ENCODE measurements at regions not wholly inside any gene's neighbourhood (a gene's known extent, or its start where the extent isn't known, plus 50 kb on each side); places are given as distances from the start of the nearest gene placed in this dataset.

- no peak for TF ChIP-seq POLR2A (IDR thresholded peaks at IDR 0.05; ENCODE audit: low read length)
- TF ChIP-seq GATA1 (IDR thresholded peaks at IDR 0.05; ENCODE audit: low read depth, low read length) = no peak
Observed at GRCh38 chr16:86690970-86691369, 112.6 kb downstream of the FOXL1 start.

Measured in erythroblast (primary cell).